HepG2 (cell line): ENCODE measurements at regions not wholly inside any gene's neighbourhood (a gene's known extent, or its start where the extent isn't known, plus 50 kb on each side); places are given as distances from the start of the nearest gene placed in this dataset.

Experiments used
- ATAC-seq: fragments of 200-7000 bp; cut with Tn5 transposase; 3 replicates; pipeline ENCODE4 v1.9.1; 2020; ENCODE audit warnings: mild to moderate bottlenecking, moderate library complexity
- BruUV-seq: library from RNA; stranded (reverse); fragments of 400-500 nt; replicated peaks from 2 replicates; lab custom pipeline; 2021; lab: Mats Ljungman, UMichigan
- CTCF ChIA-PET: fragments of 300-600 bp; formaldehyde crosslinking; extraction: SDS; loops from one replicate; lab custom pipeline; 2021; ENCODE audit warnings: low total read pairs, inconsistent platforms, low intra/inter-chr PET ratio; lab: Yijun Ruan, JAX
- POLR2A ChIA-PET: fragments of 350-600 bp; sonication (Branson Sonifier 250); formaldehyde crosslinking; loops from one replicate; lab custom pipeline; 2020; ENCODE audit warnings: antibody characterized with exemption, inconsistent platforms; lab: Yijun Ruan, JAX
- DNase-seq: peaks from one replicate; pipeline ENCODE4 v3.0.0-alpha.2; 2015; ENCODE audit warnings: low spot score
- FAIRE-seq: peaks from 3 replicates; lab custom pipeline; 2011; peaks lifted over from hg19 to GRCh38; lab: Jason Lieb, UNC
- H2AFZ ChIP-seq: one replicate; pipeline ENCODE4 v1.6.1; 2011; ENCODE audit warnings: low read length, inconsistent platforms
- H3K27ac ChIP-seq: fragments of 300-600 bp; 3 replicates; pipeline ENCODE4 v1.8.0; 2011; ENCODE audit warnings: mixed run types, mild to moderate bottlenecking, mixed read lengths, low read length, inconsistent platforms; ENCODE audit not compliant: insufficient read depth; ENCODE audit errors: extremely low read length
- H3K27me3 ChIP-seq, 2 experiments: fragments of 200-600 bp in 1 of 2; 2 replicates in 1 of 2; 3 replicates in 1 of 2; pipeline versions ENCODE4 v1.6.0 to v1.8.0; 2011; ENCODE audit warnings: low read length in 2 of 2, mild to moderate bottlenecking in 2 of 2, moderate library complexity in 2 of 2, inconsistent platforms in 1 of 2; ENCODE audit not compliant: insufficient read depth in 2 of 2, control insufficient read depth in 1 of 2
- H3K36me3 ChIP-seq, 2 experiments: fragments of 200-600 bp in 1 of 2; replicated peaks in 1 of 2; 2 replicates in 1 of 2; 3 replicates in 1 of 2; pipeline versions ENCODE4 v1.5.1 to v1.8.0; 2011; ENCODE audit warnings: low read length in 2 of 2, inconsistent platforms in 1 of 2; ENCODE audit not compliant: insufficient read depth in 2 of 2, control insufficient read depth in 1 of 2
- H3K4me1 ChIP-seq: 2 replicates; pipeline ENCODE4 v1.5.1; 2012; ENCODE audit warnings: low read length, inconsistent platforms; ENCODE audit not compliant: insufficient read depth
- H3K4me2 ChIP-seq: 2 replicates; pipeline ENCODE4 v1.6.0; 2011; ENCODE audit warnings: low read depth, low read length, inconsistent platforms
- H3K4me3 ChIP-seq, 3 experiments: fragments of 200-600 bp in 1 of 3; sonication (generic), shearing (Covaris generic) in 1 of 3; replicated peaks in 1 of 3; 2 replicates each; pipeline ENCODE4 v1.5.1; 2011 to 2016; ENCODE audit warnings: low read length in 3 of 3, inconsistent platforms in 2 of 3, low read depth in 2 of 3, mild to moderate bottlenecking in 2 of 3, control low read depth in 1 of 3, mixed read lengths in 1 of 3; ENCODE audit not compliant: insufficient read depth in 1 of 3
- H3K79me2 ChIP-seq: one replicate; pipeline ENCODE4 v1.6.1; 2011; ENCODE audit warnings: low read length, inconsistent platforms; ENCODE audit not compliant: insufficient read depth
- H3K9ac ChIP-seq: 2 replicates; pipeline ENCODE4 v1.6.0; 2011; ENCODE audit warnings: mild to moderate bottlenecking, low read depth, low read length, inconsistent platforms; ENCODE audit not compliant: insufficient read depth
- H3K9me3 ChIP-seq: 2 replicates; pipeline ENCODE4 v1.5.1; 2012; ENCODE audit warnings: mild to moderate bottlenecking, low read length
- H4K20me1 ChIP-seq: 2 replicates; pipeline ENCODE4 v1.6.0; 2011; ENCODE audit warnings: inconsistent platforms, mild to moderate bottlenecking, low read length, moderate library complexity; ENCODE audit not compliant: insufficient read depth
- ARNT ChIP-seq: fragments of 450-650 bp; IDR thresholded peaks from 2 replicates; pipeline ENCODE4 v1.6.1; 2017
- ATAD3A ChIP-seq: sonication (generic); formaldehyde crosslinking; IDR thresholded peaks from 2 replicates; pipeline ENCODE4 v1.4.0; 2020; ENCODE audit warnings: missing genetic modification reagents
- HDAC1 ChIP-seq: sonication (generic); formaldehyde crosslinking; IDR thresholded peaks from 2 replicates; pipeline ENCODE4 v1.5.1; 2020; ENCODE audit warnings: mild to moderate bottlenecking, missing genetic modification reagents
- POLR2AphosphoS2 ChIP-seq: IDR thresholded peaks from 2 replicates; pipeline ENCODE4 v1.6.1; 2011; ENCODE audit warnings: low read depth, low read length, improper control_type of control experiment
- POLR2AphosphoS5 ChIP-seq: IDR thresholded peaks from 2 replicates; pipeline ENCODE4 v1.6.1; 2012; ENCODE audit warnings: low read depth, low read length
- SKI ChIP-seq: fragments of 450-650 bp; IDR thresholded peaks from one replicate; pipeline ENCODE4 v1.6.1; 2018; ENCODE audit warnings: mild to moderate bottlenecking; ENCODE audit not compliant: partially characterized antibody
- SOX5 ChIP-seq: IDR thresholded peaks from 2 replicates; pipeline ENCODE4 v1.6.1; 2016; ENCODE audit warnings: borderline replicate concordance
- TOE1 ChIP-seq: sonication (generic); formaldehyde crosslinking; IDR thresholded peaks from 2 replicates; pipeline ENCODE4 v1.4.0; 2020; ENCODE audit warnings: mild to moderate bottlenecking, missing genetic modification reagents
- ZNF282 ChIP-seq: fragments of 450-650 bp; IDR thresholded peaks from 2 replicates; pipeline ENCODE4 v1.6.1; 2018; ENCODE audit not compliant: partially characterized antibody
- ZNF326 ChIP-seq: sonication (generic); formaldehyde crosslinking; IDR thresholded peaks from 2 replicates; pipeline ENCODE4 v1.4.0; 2020; ENCODE audit warnings: missing genetic modification reagents, borderline replicate concordance
- ZNF441 ChIP-seq: sonication (generic); formaldehyde crosslinking; IDR thresholded peaks from 2 replicates; pipeline ENCODE4 v1.7.0; 2021; ENCODE audit warnings: missing genetic modification reagents, borderline replicate concordance
- WGBS: methylation state at CpG from one replicate; pipeline ENCODE4 v1.1.6; 2017; ENCODE audit warnings: low lambda C conversion rate; 5-methylcytosine and 5-hydroxymethylcytosine counted together
- in situ Hi-C: cut with HindIII; loops from 2 replicates; pipeline ENCODE4 v1.10.0; 2017; ENCODE audit warnings: low pct_unique_long_range_greater_than_20kb; ENCODE audit not compliant: extremely low pct_ligation_motif_present
- intact Hi-C: fragments of 100-400 bp; cut with micrococcal nuclease; formaldehyde crosslinking; loops from one replicate; pipeline ENCODE4 v1.10.0; 2022; ENCODE audit not compliant: unreplicated experiment
- TF ChIP-seq, protein P1 (sequence below): sonication (generic); formaldehyde crosslinking; IDR thresholded peaks from 2 replicates; pipeline ENCODE4 v1.8.1; 2023; ENCODE audit warnings: mild to moderate bottlenecking, inconsistent platforms, moderate library complexity, missing genetic modification reagents, borderline replicate concordance
- TF ChIP-seq, protein P2 (sequence below), 2 experiments: sonication (generic) in 1 of 2; formaldehyde crosslinking in 1 of 2; IDR thresholded peaks; 2 replicates each; pipeline versions ENCODE4 v1.5.1 to v1.6.1; 2011 to 2020; ENCODE audit warnings: borderline replicate concordance in 1 of 2, low read depth in 1 of 2, low read length in 1 of 2, mild to moderate bottlenecking in 1 of 2, missing genetic modification reagents in 1 of 2, moderate library complexity in 1 of 2
- TF ChIP-seq, protein P3 (sequence below): sonication (generic); formaldehyde crosslinking; IDR thresholded peaks from 2 replicates; pipeline ENCODE4 v1.4.0; 2020; ENCODE audit warnings: mild to moderate bottlenecking, missing genetic modification reagents

DNA sequence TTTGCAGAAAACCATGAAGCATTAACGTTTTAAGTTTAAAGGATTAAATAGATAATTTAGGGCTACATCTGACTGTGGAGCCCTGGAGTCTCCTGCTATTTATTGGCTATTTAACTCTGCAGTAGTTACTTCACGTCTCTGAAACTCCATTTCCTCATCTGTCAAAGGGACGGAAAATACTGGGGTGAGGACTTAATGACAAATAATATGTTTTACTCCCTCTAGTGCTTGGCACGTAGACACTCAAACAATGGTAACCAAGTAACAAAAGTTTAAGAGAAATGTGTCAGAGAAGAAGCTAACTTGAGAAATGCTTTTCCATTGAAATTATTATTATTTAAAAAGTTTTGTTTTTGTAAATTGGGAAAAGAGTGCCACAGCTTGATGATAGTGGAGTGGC is 130.7 kb upstream of the RCN1 start:
- no peak overlapping the region for H3K27ac ChIP-seq
- intact Hi-C loops: no loop called here
- H3K27me3 ChIP-seq: peaks cover 0 to 9% of the 10 kb centered on the region in 2 experiments; a peak in 1 of 5 replicates
- DNase-seq (no peak), FAIRE-seq (no peak), ATAC-seq (no peak)
- TF ChIP-seq HDAC1: no peak
- no peak for TF ChIP-seq SOX5 (CRISPR knock-in tag)
- no peak for TF ChIP-seq ATAD3A
- TF ChIP-seq ZNF282: no peak
- no peak for TF ChIP-seq ZNF441 (CRISPR knock-in tag)
- no peak for TF ChIP-seq ZNF326 (CRISPR knock-in tag)
- TF ChIP-seq, protein P1, sequence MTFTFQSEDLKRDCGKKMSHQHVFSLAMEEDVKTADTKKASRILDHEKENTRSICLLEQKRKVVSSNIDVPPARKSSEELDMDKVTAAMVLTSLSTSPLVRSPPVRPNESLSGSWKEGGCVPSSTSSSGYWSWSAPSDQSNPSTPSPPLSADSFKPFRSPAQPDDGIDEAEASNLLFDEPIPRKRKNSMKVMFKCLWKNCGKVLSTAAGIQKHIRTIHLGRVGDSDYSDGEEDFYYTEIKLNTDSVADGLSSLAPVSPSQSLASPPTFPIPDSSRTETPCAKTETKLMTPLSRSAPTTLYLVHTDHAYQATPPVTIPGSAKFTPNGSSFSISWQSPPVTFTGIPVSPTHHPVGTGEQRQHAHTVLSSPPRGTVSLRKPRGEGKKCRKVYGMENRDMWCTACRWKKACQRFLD (CRISPR knock-in tag): no peak
- TF ChIP-seq TOE1: no peak
- no peak for TF ChIP-seq SKI
- TF ChIP-seq, protein P2, sequence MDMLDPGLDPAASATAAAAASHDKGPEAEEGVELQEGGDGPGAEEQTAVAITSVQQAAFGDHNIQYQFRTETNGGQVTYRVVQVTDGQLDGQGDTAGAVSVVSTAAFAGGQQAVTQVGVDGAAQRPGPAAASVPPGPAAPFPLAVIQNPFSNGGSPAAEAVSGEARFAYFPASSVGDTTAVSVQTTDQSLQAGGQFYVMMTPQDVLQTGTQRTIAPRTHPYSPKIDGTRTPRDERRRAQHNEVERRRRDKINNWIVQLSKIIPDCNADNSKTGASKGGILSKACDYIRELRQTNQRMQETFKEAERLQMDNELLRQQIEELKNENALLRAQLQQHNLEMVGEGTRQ (IDR thresholded peaks at IDR 0.05; ENCODE audit: low read depth, low read length): no peak
- TF ChIP-seq, protein P2 (CRISPR knock-in tag; IDR thresholded peaks at IDR 0.05; ENCODE audit: borderline replicate concordance): no peak
- TF ChIP-seq, protein P3, sequence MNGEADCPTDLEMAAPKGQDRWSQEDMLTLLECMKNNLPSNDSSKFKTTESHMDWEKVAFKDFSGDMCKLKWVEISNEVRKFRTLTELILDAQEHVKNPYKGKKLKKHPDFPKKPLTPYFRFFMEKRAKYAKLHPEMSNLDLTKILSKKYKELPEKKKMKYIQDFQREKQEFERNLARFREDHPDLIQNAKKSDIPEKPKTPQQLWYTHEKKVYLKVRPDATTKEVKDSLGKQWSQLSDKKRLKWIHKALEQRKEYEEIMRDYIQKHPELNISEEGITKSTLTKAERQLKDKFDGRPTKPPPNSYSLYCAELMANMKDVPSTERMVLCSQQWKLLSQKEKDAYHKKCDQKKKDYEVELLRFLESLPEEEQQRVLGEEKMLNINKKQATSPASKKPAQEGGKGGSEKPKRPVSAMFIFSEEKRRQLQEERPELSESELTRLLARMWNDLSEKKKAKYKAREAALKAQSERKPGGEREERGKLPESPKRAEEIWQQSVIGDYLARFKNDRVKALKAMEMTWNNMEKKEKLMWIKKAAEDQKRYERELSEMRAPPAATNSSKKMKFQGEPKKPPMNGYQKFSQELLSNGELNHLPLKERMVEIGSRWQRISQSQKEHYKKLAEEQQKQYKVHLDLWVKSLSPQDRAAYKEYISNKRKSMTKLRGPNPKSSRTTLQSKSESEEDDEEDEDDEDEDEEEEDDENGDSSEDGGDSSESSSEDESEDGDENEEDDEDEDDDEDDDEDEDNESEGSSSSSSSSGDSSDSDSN: no peak
- no peak for TF ChIP-seq ARNT
- no peak for TF ChIP-seq POLR2AphosphoS2
- no peak for TF ChIP-seq POLR2AphosphoS5
- no peaks in the 10 kb centered on the region for H3K79me2 ChIP-seq
- no TSS peak for BruUV-seq
- no peak overlapping the region for H3K9ac ChIP-seq
- CTCF ChIA-PET: no interaction called here
- no peak overlapping the region for H3K4me2 ChIP-seq
- no peak overlapping the region for H2AFZ ChIP-seq
- in situ Hi-C loops: loop anchor here (25.0 kb wide), 1 partner anchor 723 kb away; no protein-coding TSS in a partner anchor
- POLR2A ChIA-PET: no interaction called here
- H3K4me3 ChIP-seq: no peak overlapping the region
- H4K20me1 ChIP-seq: no peaks in the 10 kb centered on the region
- WGBS: 22% methylated on average over 4 of the region's 4 CpGs
- H3K4me1 ChIP-seq: no peaks in the 10 kb centered on the region
- no peaks in the 10 kb centered on the region for H3K9me3 ChIP-seq
- H3K36me3 ChIP-seq: no peaks in the 10 kb centered on the region
